Transverse colon (tissue), 3 donors: ENCODE measurements at regions not wholly inside any gene's neighbourhood (a gene's known extent, or its start where the extent isn't known, plus 50 kb on each side); places are given as distances from the start of the nearest gene placed in this dataset.

Experiments used
- CTCF ChIP-seq, 5 experiments: fragments of 200-600 bp in 3 of 5; fragments of 450-650 bp in 2 of 5; sonication (generic) in 3 of 5; IDR thresholded peaks; 1 replicate in 2 of 5; 2 replicates in 3 of 5; pipeline ENCODE4 v1.5.1; 2016 to 2017; ENCODE audit warnings: antibody characterized with exemption in 5 of 5, inconsistent platforms in 3 of 5, mild to moderate bottlenecking in 2 of 5, moderate library complexity in 1 of 5
- POLR2A ChIP-seq: fragments of 450-650 bp; IDR thresholded peaks from one replicate; pipeline ENCODE4 v1.6.1; 2016; ENCODE audit warnings: antibody characterized with exemption, mild to moderate bottlenecking, moderate library complexity

DNA sequence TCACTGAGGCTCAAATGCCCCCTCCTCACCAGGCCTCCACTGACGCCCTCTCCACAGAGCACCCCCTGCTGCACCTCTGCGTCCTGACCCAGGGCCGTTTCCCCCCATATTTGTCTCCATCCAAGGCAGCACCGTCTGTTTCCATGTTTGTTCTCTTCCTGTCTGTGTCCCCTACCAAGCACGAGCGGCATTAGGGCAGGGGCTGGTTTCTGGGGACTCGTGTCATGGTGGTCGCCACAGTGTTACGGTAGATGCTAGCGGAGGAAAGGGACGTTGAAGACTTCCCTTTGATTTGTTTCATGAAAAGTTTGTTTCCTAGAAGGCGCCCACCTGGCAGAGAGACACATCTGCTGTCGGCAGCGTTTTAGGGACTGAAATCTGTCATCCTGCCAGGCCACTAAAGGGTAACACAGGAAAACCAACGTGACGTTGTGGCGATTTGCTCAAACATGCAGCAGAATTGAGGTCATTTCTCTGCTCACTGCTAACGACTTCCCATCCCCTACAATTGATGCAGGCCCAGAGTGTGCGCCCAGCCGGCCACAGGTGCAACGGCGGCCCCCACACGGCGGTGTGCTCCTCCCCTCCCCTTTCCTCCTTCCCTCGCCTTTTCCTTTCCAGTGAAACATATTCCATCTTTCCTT is 79.3 kb upstream of the IRX4 start:
- TF ChIP-seq POLR2A (no peak), CTCF (IDR thresholded peaks at IDR 0.05) (no peak)
